ENCODE measurements at regions not wholly inside any gene's neighbourhood (a gene's known extent, or its start where the extent isn't known, plus 50 kb on each side); places are given as distances from the start of the nearest gene placed in this dataset.

GRCh38 chr9:100913257-100913656, 115.3 kb upstream of the PLPPR1 start:
- H3K9me3 Mint-ChIP-seq, result peaks cover 5% of the 10 kb centered on the region
- DNase-seq (no peak), ATAC-seq (no peak)
- H3K4me3 Mint-ChIP-seq, result no peak overlapping the region
- no peaks in the 10 kb centered on the region for H3K36me3 Mint-ChIP-seq (ENCODE audit: insufficient read depth)
- no peaks in the 10 kb centered on the region for H3K27me3 Mint-ChIP-seq (ENCODE audit: low read depth)
- no peaks in the 10 kb centered on the region for H3K4me1 Mint-ChIP-seq (ENCODE audit: low read depth)

GRCh38 chr9:100914266-100914665, 114.3 kb upstream of the PLPPR1 start:
- Mint-ChIP-seq H3K9me3 (peaks cover 5% of the 10 kb centered on the region), H3K36me3 (ENCODE audit: insufficient read depth) (no peaks in the 10 kb centered on the region), H3K27me3 (ENCODE audit: low read depth) (no peaks in the 10 kb centered on the region), H3K4me3 (no peak overlapping the region), H3K4me1 (ENCODE audit: low read depth) (no peaks in the 10 kb centered on the region)
- ATAC-seq (no peak), DNase-seq (no peak)

GRCh38 chr9:100919506-100919905, 109.0 kb upstream of the PLPPR1 start:
- ATAC-seq, result no peak
- DNase-seq, result no peak
- no peak overlapping the region for H3K4me3 Mint-ChIP-seq
- H3K4me1 Mint-ChIP-seq (ENCODE audit: low read depth), result no peaks in the 10 kb centered on the region
- peaks cover 4% of the 10 kb centered on the region for H3K9me3 Mint-ChIP-seq
- H3K27me3 Mint-ChIP-seq (ENCODE audit: low read depth), result no peaks in the 10 kb centered on the region
- H3K36me3 Mint-ChIP-seq (ENCODE audit: insufficient read depth), result no peaks in the 10 kb centered on the region

GRCh38 chr9:100926366-100926765, 102.2 kb upstream of the PLPPR1 start:
- Mint-ChIP-seq H3K9me3 (peaks cover 3% of the 10 kb centered on the region), H3K4me1 (ENCODE audit: low read depth) (no peaks in the 10 kb centered on the region), H3K4me3 (no peak overlapping the region), H3K36me3 (ENCODE audit: insufficient read depth) (no peaks in the 10 kb centered on the region), H3K27me3 (ENCODE audit: low read depth) (no peaks in the 10 kb centered on the region)
- DNase-seq, result no peak
- no peak for ATAC-seq

GRCh38 chr9:100927763-100928162, 100.8 kb upstream of the PLPPR1 start:
- no peak for ATAC-seq
- no peak for DNase-seq
- Mint-ChIP-seq H3K4me1 (ENCODE audit: low read depth) (no peaks in the 10 kb centered on the region), H3K36me3 (ENCODE audit: insufficient read depth) (no peaks in the 10 kb centered on the region), H3K4me3 (no peak overlapping the region), H3K27me3 (ENCODE audit: low read depth) (no peaks in the 10 kb centered on the region), H3K9me3 (peaks cover 3% of the 10 kb centered on the region)

GRCh38 chr9:100933656-100934055, 94.9 kb upstream of the PLPPR1 start:
- Mint-ChIP-seq H3K4me3 (no peak overlapping the region), H3K27me3 (ENCODE audit: low read depth) (no peaks in the 10 kb centered on the region), H3K36me3 (ENCODE audit: insufficient read depth) (no peaks in the 10 kb centered on the region), H3K4me1 (ENCODE audit: low read depth) (no peaks in the 10 kb centered on the region), H3K9me3 (peaks cover 7% of the 10 kb centered on the region)
- ATAC-seq (no peak), DNase-seq (no peak)

- ATAC-seq (no peak), DNase-seq (no peak)
- no peaks in the 10 kb centered on the region for H3K4me1 Mint-ChIP-seq (ENCODE audit: low read depth)
- peaks cover 7% of the 10 kb centered on the region for H3K9me3 Mint-ChIP-seq
- H3K36me3 Mint-ChIP-seq (ENCODE audit: insufficient read depth), result no peaks in the 10 kb centered on the region
- H3K27me3 Mint-ChIP-seq (ENCODE audit: low read depth), result no peaks in the 10 kb centered on the region
- H3K4me3 Mint-ChIP-seq, result no peak overlapping the region
Observed at GRCh38 chr9:100937382-100937781, 91.1 kb upstream of the PLPPR1 start.

- H3K36me3 Mint-ChIP-seq (ENCODE audit: insufficient read depth), result no peaks in the 10 kb centered on the region
- no peak for ATAC-seq
- H3K4me1 Mint-ChIP-seq (ENCODE audit: low read depth), result no peaks in the 10 kb centered on the region
- no peaks in the 10 kb centered on the region for H3K27me3 Mint-ChIP-seq (ENCODE audit: low read depth)
- DNase-seq, result no peak
- peaks cover 4% of the 10 kb centered on the region for H3K9me3 Mint-ChIP-seq
- H3K4me3 Mint-ChIP-seq, result no peak overlapping the region
Observed at GRCh38 chr9:100938507-100938906, 90.0 kb upstream of the PLPPR1 start.

- H3K4me3 Mint-ChIP-seq, result no peak overlapping the region
- H3K4me1 Mint-ChIP-seq (ENCODE audit: low read depth), result no peaks in the 10 kb centered on the region
- peaks cover 4% of the 10 kb centered on the region for H3K9me3 Mint-ChIP-seq
- no peaks in the 10 kb centered on the region for H3K36me3 Mint-ChIP-seq (ENCODE audit: insufficient read depth)
- ATAC-seq (no peak), DNase-seq (no peak)
- no peaks in the 10 kb centered on the region for H3K27me3 Mint-ChIP-seq (ENCODE audit: low read depth)
Observed at GRCh38 chr9:100939636-100940035, 88.9 kb upstream of the PLPPR1 start.

- H3K27me3 Mint-ChIP-seq (ENCODE audit: low read depth), result no peaks in the 10 kb centered on the region
- no peaks in the 10 kb centered on the region for H3K4me1 Mint-ChIP-seq (ENCODE audit: low read depth)
- no peaks in the 10 kb centered on the region for H3K36me3 Mint-ChIP-seq (ENCODE audit: insufficient read depth)
- no peak for ATAC-seq
- peaks cover 3% of the 10 kb centered on the region for H3K9me3 Mint-ChIP-seq
- DNase-seq, result no peak
- no peak overlapping the region for H3K4me3 Mint-ChIP-seq
Observed at GRCh38 chr9:100959226-100959625, 69.3 kb upstream of the PLPPR1 start.

Measured in activated T-cell treated with anti-CD3 and anti-CD28 coated beads, Interleukin-2, amount 50 U/mL, for 4 hours (primary cell).